WERI-Rb-1 (cell line): ENCODE measurements at regions not wholly inside any gene's neighbourhood (a gene's known extent, or its start where the extent isn't known, plus 50 kb on each side); places are given as distances from the start of the nearest gene placed in this dataset.
"Not testable (repeated sequence)": the region's sequence is repeated elsewhere in the genome, so short reads cannot be mapped to it uniquely, and the experiment has no call there.

Experiments used
- DNase-seq: peaks from one replicate; pipeline ENCODE4 v3.0.0-alpha.2; 2020
- H3K27ac ChIP-seq: fragments of 250-450 bp; sonication (Bioruptor Pico); 2 replicates; pipeline ENCODE4 v1.5.1; 2020; ENCODE audit warnings: mild to moderate bottlenecking, moderate library complexity
- H3K27me3 ChIP-seq: fragments of 250-450 bp; sonication (Bioruptor Pico); 2 replicates; pipeline ENCODE4 v1.5.1; 2021; ENCODE audit warnings: mild to moderate bottlenecking, low read depth, moderate library complexity; ENCODE audit not compliant: insufficient read depth, severe bottlenecking
- H3K36me3 ChIP-seq: fragments of 250-450 bp; sonication (Bioruptor Pico); 2 replicates; pipeline ENCODE4 v1.5.1; 2020; ENCODE audit warnings: mild to moderate bottlenecking, moderate library complexity
- H3K4me3 ChIP-seq: 2 replicates; pipeline ENCODE4 v1.5.1; 2011; ENCODE audit warnings: low read depth, mild to moderate bottlenecking, control low read depth, low read length
- H3K9me3 ChIP-seq: fragments of 250-450 bp; sonication (Bioruptor Pico); 2 replicates; pipeline ENCODE4 v1.5.1; 2021; ENCODE audit warnings: mild to moderate bottlenecking, moderate library complexity; ENCODE audit not compliant: severe bottlenecking
- CTCF ChIP-seq: IDR thresholded peaks from 2 replicates; pipeline ENCODE4 v1.5.1; 2011; ENCODE audit warnings: low read depth, mild to moderate bottlenecking, control low read depth, inconsistent platforms, low read length

- TF ChIP-seq CTCF = no peak
- DNase-seq = no peak
- Histone ChIP-seq H3K4me3 (no peak overlapping the region), H3K27ac (no peak overlapping the region), H3K27me3 (no peaks in the 10 kb centered on the region), H3K36me3 (no peaks in the 10 kb centered on the region), H3K9me3 (no peaks in the 10 kb centered on the region)
Observed at GRCh38 chr2:207231106-207231865, 65.5 kb upstream of the KLF7 start.

- H3K36me3 ChIP-seq = no peaks in the 10 kb centered on the region
- H3K27ac ChIP-seq = no peak overlapping the region
- no peak for TF ChIP-seq CTCF
- DNase-seq = no peak
- H3K27me3 ChIP-seq = no peaks in the 10 kb centered on the region
- no peaks in the 10 kb centered on the region for H3K9me3 ChIP-seq
- H3K4me3 ChIP-seq = no peak overlapping the region
Observed at GRCh38 chr2:207231967-207232366, 66.2 kb upstream of the KLF7 start.

GRCh38 chr2:207233141-207233540, 67.4 kb upstream of the KLF7 start:
- H3K36me3 ChIP-seq, H3K27me3 ChIP-seq, H3K9me3 ChIP-seq, DNase-seq, H3K27ac ChIP-seq, H3K4me3 ChIP-seq: not testable (repeated sequence)

- Histone ChIP-seq H3K27ac (no peak overlapping the region), H3K27me3 (no peaks in the 10 kb centered on the region), H3K36me3 (no peaks in the 10 kb centered on the region), H3K9me3 (no peaks in the 10 kb centered on the region), H3K4me3 (no peak overlapping the region)
- DNase-seq = no peak
- TF ChIP-seq CTCF = no peak
Observed at GRCh38 chr2:207233731-207234130, 68.0 kb upstream of the KLF7 start.

GRCh38 chr2:207235621-207236020, 69.9 kb upstream of the KLF7 start:
- H3K27me3 ChIP-seq = no peaks in the 10 kb centered on the region
- H3K36me3 ChIP-seq = no peaks in the 10 kb centered on the region
- H3K4me3 ChIP-seq = no peak overlapping the region
- H3K9me3 ChIP-seq = no peaks in the 10 kb centered on the region
- no peak for DNase-seq
- TF ChIP-seq CTCF = no peak
- no peak overlapping the region for H3K27ac ChIP-seq

GRCh38 chr2:207236156-207236935, 70.6 kb upstream of the KLF7 start:
- no peak for TF ChIP-seq CTCF
- DNase-seq = no peak
- Histone ChIP-seq H3K9me3 (no peaks in the 10 kb centered on the region), H3K27ac (no peak overlapping the region), H3K36me3 (no peaks in the 10 kb centered on the region), H3K27me3 (no peaks in the 10 kb centered on the region), H3K4me3 (no peak overlapping the region)
